ENCODE measurements at regions not wholly inside any gene's neighbourhood (a gene's known extent, or its start where the extent isn't known, plus 50 kb on each side); places are given as distances from the start of the nearest gene placed in this dataset.

DNA sequence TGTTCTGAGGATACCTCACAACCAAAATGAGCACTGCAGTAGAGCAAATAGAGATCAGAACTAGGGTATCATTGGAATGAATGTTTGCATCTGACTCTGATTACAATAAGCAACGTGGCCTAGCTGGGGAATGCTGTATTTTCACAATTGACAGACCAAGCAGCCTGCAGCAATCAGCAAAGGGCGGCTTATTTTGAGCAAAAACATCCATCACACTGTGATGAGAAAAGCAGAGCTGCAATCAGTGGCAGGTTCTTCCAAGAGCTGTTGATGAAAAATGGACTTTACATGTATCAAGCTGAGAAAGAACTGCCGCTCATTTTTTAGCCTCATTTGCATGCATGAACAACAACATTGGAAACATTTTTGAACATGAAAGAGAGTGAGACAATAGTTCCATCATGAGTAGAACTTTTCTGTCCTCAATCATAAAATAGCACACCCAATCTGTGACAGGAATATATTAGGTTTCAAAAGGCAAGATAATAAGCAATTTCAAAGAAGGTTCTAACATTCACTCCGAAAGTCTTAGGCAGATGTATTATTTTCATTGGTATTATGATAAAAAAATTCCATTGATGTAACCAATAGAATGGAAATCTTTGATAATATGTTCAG, 249.7 kb upstream of the FBXO33 start:
- TF ChIP-seq ZNF274 (IDR thresholded peaks at IDR 0.05; ENCODE audit: low read depth, low read length) (no peak), YY1 (IDR thresholded peaks at IDR 0.05; ENCODE audit: insufficient read depth, insufficient read length) (no peak), SUZ12 (IDR thresholded peaks at IDR 0.05; ENCODE audit: extremely low read depth, insufficient read depth, insufficient read length) (no peak)
